Suppressor macrophage treated with lipopolysaccharide for 4 hours (primary cell): ENCODE measurements at regions not wholly inside any gene's neighbourhood (a gene's known extent, or its start where the extent isn't known, plus 50 kb on each side); places are given as distances from the start of the nearest gene placed in this dataset.
"Not testable (repeated sequence)": the region's sequence is repeated elsewhere in the genome, so short reads cannot be mapped to it uniquely, and the experiment has no call there.

ENCODE experiments used
- DNase-seq: peaks from one replicate; pipeline ENCODE4 v3.0.0-alpha.2; 2020

- DNase-seq = no peak
These were observed 310.1 kb downstream of the MYCN start for GRCh38 chr2:16250466-16250865.

- DNase-seq = no peak
These were observed 309.7 kb downstream of the MYCN start for GRCh38 chr2:16250056-16250425.

DNA sequence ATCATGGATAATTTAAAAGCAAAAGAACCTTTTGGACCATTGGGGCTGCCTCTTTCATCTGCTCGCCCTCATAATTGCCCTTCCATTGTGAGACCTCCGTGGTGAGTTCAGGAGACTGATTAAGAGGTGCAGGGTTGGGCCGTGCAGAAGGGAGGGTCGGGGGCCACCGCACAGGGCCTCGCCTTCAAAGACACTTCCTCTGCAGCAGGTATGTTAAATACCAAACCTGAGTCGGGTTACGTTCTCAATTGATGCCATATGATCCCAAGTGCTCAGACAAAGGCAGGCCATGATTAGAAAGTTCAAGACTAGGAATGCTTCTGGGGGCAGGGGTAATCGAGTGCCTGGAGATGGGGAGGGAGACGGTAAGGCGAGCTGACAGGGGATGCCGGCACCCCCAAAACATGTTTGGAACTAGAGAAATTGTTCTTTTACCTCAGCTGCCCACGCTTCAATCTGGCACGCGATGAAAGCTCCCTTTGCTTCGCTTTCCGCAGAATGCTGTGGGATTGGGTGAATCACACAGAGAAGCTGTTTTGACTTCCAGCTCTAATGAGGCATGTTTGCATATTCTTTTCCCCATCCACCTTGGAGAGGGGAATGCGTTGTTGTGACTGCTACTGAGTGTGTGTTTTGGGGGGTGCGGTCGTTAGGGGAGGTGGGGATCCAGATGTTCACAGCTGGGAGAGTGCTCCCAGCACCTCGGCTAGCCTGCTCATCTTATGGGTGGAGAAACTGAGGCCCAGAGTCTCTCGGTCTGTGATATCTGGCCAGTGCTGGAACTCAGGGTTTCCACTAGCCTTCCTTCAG lies 309.1 kb downstream of the MYCN start:
- no peak for DNase-seq

- no peak for DNase-seq
These were observed 308.3 kb downstream of the MYCN start for GRCh38 chr2:16248571-16249105.

DNA sequence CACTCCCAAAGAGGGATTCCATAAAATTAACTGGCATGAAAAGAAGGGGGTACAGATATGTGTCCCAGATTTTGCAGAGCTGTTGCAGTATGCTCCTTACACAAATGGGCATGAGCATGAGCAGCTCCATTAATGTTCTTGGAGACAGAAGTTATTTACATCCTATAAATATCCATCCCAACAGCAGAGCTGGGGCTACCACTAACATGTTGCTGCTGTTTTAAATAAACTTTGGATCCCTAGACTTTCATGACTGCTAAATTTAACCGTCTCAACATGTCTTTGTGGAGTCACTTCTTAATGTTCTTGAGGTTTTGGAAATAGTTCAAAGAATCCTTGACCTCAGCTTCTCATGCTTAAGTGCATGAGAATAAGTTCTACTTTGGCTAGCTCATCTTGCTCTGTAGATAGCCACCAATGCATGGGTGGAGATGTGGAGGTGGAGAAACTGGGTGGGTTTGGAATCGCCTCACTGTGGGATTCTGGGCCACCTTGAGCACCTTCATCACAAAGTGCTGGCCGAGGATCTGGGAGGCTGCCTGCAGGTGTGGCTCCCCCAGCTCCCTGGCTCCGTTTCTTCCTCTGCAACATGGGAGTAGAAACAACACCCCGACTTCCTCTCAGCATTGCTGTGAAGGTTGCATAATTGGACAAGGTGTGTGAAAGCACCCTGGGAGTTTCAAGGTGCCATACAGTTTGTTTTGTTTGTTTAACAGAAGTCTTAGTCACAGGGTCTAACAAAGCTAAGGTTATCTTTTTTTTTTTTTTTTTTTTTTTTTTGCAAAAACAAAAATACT lies 307.2 kb downstream of the MYCN start:
- DNase-seq = no peak

- DNase-seq = no peak
These were observed 306.6 kb downstream of the MYCN start for GRCh38 chr2:16246911-16247310.

DNA sequence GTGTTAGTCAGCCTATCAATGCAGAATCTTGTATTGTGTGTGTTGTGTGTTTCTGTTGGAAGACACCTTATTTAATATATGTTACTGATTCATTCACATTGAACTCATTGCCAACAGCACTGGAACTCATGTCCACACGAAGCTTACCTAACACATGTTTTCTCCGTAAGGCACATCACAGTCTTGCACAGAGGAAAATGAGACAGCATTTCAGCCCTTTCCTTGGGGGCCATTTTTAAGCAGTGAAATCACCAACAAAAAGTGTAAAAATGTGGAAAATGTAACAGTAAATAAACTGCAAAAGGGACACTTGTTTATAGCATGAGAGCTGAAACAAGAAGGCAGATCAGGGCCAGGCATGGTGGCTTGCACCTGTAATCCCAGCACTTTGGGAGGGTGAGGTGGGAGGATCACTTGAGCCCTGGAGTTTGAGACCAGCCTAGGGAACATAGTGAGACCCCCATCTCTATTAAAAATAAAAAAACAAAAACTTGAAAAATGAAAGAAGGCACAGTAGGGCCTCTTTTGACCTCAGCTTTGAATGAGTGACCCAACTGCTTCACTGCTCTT lies 306.0 kb downstream of the MYCN start:
- DNase-seq = no peak

GRCh38 chr2:16245481-16246054 lies 305.2 kb downstream of the MYCN start:
- no peak for DNase-seq

DNA sequence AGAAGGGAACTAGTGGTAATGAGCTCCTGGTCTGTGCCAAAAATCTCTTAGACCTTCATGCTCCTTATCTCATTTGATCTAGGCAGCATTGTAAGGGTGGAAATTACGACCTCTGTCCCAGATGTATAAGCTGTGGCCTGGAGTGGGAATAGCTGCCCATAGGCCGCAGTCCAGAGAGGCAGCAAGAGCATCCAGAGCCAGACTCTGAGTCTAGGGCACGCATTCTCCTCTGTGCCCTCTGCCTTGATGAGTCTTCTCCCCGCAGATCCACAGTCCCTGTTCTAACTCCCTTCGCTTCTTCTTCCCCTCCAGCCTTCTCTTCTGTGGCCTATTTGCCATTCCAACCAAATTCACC lies 304.6 kb downstream of the MYCN start:
- DNase-seq = no peak

DNA sequence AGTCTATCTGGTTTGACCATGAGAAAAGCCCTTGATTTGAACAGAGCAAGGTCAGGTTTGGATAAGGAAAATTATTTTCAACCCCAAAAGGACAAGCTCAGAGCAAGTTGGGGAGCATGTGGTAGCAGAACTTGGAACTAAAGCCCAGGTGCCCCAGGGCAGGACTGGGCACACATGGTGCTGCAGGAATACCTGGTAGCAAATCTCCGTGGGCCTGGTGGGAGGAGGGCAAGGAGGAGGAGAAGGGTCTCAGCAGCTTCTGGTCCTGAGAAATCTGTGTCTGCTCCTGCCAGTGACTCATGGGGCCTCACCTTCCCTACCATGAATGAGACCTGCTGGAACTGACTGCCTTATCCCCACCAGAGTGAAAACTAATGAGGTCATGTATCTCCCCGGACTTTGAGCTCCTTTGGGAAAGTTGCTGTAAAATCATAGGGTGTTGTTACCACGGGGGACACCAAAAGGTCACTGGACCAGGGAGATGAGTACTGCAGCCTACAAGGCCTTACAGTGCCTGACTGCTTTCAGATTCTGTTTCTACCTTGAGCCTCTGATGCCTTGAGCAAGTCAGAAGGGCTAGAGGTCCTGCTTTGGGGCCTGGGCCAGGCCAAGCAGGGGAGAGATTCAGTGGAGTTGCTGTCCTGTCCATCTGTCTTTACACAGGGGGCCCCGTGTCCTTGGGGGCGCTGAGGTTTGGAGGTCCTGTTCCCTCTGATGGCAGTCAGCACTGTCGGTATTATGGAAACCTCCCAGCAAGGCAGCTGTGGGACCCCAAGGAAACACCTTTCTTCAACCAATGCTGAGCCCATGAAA lies 304.0 kb downstream of the MYCN start:
- DNase-seq = no peak

DNA sequence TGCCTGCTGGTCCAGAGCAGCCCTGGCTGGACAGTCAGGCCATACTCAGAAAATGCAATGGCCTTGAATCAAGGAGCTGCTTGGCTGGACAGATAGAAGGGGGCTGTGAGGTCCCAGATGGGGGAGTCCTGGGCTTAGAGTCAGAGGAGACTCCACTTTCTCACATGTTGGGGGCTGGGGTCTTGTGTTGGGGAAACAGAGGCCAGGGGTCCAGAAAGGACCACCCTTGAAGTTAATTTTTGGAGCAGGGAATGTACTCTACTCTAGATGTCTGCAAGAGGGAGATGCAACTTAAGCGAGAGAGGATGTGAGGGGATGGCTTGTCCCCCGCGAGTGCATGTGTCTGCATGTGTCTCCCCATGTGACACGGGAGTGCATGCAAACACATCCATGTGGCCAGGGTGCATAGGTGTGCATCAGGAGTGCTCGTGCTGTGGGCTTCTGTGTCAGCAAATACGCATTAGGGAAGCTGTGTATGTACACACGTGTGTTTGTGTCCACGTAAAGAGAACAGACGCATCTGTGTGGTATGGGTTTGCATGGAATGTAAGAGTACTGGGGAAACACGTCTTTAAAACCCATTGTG lies 303.2 kb downstream of the MYCN start:
- no peak for DNase-seq

- DNase-seq = no peak
These were observed 302.6 kb downstream of the MYCN start for GRCh38 chr2:16242906-16243305.

GRCh38 chr2:16241166-16242160 lies 301.1 kb downstream of the MYCN start:
- no peak for DNase-seq

DNA sequence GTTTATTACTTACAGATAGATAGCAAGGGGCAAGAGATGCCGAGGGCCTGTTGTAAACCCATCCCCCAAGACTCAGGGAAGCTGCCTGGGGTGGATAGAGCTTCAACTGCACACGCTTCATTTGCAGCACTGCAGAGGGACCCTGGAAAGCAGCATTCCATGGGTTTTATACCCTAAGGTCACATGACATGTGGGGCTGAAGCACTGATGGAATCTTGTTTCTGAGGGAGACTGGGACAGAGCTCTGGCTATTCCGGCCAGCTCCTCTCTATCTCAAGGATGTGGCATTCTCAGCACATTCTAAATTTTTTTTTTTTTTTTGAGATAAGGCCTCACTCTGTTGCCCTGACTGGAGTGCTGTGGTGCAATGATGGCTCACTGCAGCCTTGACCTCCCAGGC lies 300.1 kb downstream of the MYCN start:
- DNase-seq = no peak

DNA sequence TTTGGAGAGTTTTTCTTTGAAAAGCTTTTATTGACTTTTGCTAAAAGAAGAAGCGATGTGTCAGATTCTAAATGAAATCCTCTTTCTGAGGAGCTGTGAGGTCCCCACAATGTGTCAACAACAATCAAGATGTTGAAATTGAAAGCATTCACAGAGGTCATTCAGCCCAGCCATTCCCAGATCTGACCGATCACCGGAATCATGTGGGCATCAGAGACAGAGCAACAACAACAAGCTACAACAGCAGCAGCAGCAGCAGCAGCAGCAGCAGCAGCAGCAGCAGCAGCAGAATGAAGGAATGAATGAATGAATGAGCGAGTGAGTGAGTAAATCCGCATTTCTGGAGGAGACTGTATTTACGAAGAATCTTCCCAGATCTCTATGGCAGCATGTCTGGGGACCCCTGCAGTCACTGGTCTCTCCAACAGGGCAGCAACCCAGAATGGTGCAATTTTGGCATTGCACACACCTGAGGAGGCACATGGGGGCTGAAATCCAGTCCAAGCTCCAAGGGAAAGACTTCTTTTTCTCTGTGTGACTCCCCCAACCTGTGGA lies 299.0 kb downstream of the MYCN start:
- DNase-seq = no peak

DNA sequence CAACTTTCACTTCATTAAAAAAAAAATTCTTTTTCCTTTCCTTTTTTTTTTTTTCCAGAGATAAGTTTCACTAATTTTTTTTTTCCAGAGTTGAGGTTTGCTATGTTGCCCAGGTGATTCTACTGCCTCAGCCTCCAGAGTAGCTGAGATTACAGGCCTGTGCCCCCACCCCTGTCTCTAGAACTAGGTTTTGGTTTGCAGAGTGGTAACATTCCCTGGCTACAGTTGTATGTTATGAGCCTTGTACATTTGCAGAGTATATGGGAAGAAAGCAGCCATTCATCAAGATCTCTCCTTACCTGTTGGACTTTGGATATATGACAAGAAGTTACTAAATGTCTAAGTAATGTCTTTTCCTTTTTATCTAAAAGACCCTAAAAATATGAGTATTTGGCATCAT lies 298.4 kb downstream of the MYCN start:
- no peak for DNase-seq

DNA sequence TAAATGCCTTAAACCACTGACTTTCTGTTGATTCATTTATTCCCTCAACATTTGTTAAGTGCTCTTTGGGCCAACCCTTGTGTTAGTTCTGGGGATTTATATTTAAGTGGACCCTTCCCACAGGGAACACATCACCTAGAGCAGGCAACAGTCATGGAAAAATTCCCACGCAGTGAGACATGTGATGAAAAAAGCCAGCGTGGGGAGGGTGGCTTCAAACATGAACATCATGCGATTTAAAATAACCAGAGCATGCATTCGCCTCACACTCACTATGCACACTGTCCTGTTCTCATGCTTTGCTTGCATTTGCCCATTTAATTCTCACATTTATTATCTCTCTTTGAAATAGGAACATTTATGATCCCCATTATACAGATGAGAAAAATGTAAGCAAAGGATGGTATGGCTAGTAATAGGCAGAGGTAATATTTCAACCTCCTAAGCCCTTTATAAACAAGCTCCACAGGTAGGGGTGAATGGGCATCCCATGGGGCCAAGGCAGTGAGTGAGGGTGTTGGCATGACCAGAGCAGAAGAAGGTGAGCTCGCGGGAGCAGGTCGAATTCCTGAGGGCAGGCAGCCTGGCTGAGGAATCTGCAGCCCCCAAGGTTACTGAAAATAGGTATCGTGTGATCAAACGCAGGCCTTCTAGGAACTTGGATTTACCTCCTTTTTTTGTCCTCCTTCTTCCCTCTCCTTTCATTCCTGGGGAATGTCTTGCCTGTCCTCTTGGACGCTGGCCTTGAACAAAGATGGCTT lies 297.8 kb downstream of the MYCN start:
- DNase-seq = no peak

GRCh38 chr2:16235747-16236146 lies 295.4 kb downstream of the MYCN start:
- no peak for DNase-seq

DNA sequence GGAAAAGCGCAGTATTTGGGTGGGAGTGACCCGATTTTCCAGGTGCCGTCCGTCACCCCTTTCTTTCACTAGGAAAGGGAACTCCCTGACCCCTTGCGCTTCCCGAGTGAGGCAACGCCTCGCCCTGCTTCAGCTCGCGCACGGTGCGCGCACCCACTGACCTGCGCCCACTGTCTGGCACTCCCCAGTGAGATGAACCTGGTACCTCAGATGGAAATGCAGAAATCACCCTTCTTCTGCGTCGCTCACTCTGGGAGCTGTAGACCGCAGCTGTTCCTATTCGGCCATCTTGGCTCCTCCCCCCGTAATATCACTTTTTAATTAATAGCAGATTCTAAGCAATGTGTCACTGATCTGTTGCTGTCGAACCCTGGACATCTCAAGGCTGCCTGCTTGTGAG lies 294.9 kb downstream of the MYCN start:
- DNase-seq = not testable (repeated sequence)

- no peak for DNase-seq
These were observed 288.6 kb downstream of the MYCN start for GRCh38 chr2:16228951-16229350.
